ENCODE measurements at regions not wholly inside any gene's neighbourhood (a gene's known extent, or its start where the extent isn't known, plus 50 kb on each side); places are given as distances from the start of the nearest gene placed in this dataset.

- DNase-seq: no peak
Measured at GRCh38 chr15:85847031-85847430, 52.3 kb upstream of the KLHL25 start.

GRCh38 chr15:85849946-85850345, 55.2 kb upstream of the KLHL25 start:
- DNase-seq: no peak

- no peak for DNase-seq
Measured at GRCh38 chr15:85852969-85853368, 58.2 kb upstream of the KLHL25 start.

- DNase-seq: peak; percentile 29
Measured at GRCh38 chr15:85854345-85855097, 59.8 kb upstream of the KLHL25 start.

GRCh38 chr15:85858586-85859375, 64.1 kb upstream of the KLHL25 start:
- peak; percentile 73 for DNase-seq

GRCh38 chr15:85859671-85860070, 64.9 kb upstream of the KLHL25 start:
- no peak for DNase-seq

- no peak for DNase-seq
Measured at GRCh38 chr15:85860394-85861161, 65.9 kb upstream of the KLHL25 start.

GRCh38 chr15:85865070-85865684, 70.5 kb upstream of the KLHL25 start:
- DNase-seq: peak; percentile 6

GRCh38 chr15:85867250-85867649, 72.5 kb upstream of the KLHL25 start:
- no peak for DNase-seq

- DNase-seq: no peak
Measured at GRCh38 chr15:85869124-85869523, 74.4 kb upstream of the KLHL25 start.

GRCh38 chr15:85870216-85871014, 75.7 kb upstream of the KLHL25 start:
- DNase-seq: no peak

GRCh38 chr15:85871545-85871944, 76.8 kb upstream of the KLHL25 start:
- no peak for DNase-seq

GRCh38 chr15:85872125-85872524, 77.4 kb upstream of the KLHL25 start:
- no peak for DNase-seq

GRCh38 chr15:85874236-85874635, 79.5 kb upstream of the KLHL25 start:
- no peak for DNase-seq

- DNase-seq: no peak
Measured at GRCh38 chr15:85875756-85876155, 81.0 kb upstream of the KLHL25 start.

GRCh38 chr15:85878828-85879225, 84.1 kb upstream of the KLHL25 start:
- no peak for DNase-seq

GRCh38 chr15:85879334-85880163, 84.8 kb upstream of the KLHL25 start:
- no peak for DNase-seq

- DNase-seq: no peak
Measured at GRCh38 chr15:85880501-85881190, 85.9 kb upstream of the KLHL25 start.

GRCh38 chr15:85886309-85886811, 91.6 kb upstream of the KLHL25 start:
- no peak for DNase-seq

- no peak for DNase-seq
Measured at GRCh38 chr15:85889956-85890619, 95.4 kb upstream of the KLHL25 start.
